ENCODE measurements at regions not wholly inside any gene's neighbourhood (a gene's known extent, or its start where the extent isn't known, plus 50 kb on each side); places are given as distances from the start of the nearest gene placed in this dataset.

DNA sequence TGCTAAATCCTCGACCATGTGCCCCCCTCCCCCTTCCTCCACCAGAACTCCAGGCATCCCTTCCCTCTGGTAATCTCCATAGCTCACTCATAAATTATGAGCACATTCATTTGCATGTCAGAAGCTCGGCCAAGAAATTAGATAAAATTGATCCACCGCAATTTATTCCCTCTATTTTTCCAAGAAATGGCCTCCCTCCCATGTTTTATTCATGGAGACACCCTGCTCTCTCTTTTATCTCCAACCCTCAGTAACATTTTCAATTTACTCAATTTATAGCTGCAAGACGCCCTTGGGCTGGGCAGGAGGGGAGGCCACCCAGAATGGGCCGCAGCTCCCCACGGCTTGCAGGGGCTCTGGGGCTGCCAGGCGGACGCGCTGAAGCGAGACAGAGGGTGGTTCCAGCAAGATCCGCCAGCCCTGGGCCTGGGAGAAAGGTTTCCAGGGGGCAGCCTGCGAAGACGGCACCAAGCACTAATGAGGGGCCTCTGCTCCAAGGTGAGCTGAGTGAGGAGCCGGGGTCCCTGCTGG is 54.7 kb upstream of the ZNF423 start:
- no peak for DNase-seq (ENCODE audit: low read depth in 2 of 2)

DNA sequence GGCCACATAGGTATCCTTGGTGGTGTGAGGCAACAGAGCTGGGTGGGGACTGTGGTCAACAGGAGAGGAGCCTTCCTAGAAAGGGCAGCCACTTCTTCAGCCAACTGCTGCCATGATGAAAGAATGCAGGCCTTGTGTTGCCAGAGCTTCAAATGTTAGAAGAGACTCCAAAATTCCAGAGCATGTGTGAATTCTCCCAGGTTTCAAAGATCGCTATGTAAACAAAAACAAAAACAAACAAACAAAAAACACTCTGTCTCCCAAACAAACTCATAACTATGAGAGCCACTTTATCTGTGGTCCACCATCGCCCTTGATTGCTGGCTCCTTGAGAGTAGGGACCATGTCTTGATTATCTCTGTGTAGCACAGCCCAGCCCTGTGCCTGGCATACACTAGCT is 55.5 kb upstream of the ZNF423 start:
- DNase-seq (ENCODE audit: low read depth in 2 of 2): no peak

DNA sequence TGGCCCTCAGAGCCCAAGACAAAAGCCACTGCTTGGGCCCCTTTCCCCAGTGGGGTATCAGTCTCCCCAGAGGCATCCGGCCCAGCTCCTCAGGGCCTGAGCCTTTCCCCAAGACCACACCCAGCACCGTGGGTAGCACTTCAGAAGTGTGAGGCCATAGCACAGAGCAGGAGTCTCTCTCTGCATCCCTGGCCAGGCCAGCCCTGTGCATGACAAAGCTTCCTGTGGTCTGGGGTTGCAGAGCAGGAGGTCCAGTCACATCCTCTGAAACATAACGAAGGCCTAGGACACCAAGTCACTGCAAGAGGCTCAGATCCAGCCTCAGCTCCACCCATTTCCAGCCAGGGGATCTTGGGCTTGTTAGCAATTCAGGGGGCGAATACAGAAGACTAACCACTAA is 56.8 kb upstream of the ZNF423 start:
- DNase-seq (ENCODE audit: low read depth in 2 of 2): no peak

DNA sequence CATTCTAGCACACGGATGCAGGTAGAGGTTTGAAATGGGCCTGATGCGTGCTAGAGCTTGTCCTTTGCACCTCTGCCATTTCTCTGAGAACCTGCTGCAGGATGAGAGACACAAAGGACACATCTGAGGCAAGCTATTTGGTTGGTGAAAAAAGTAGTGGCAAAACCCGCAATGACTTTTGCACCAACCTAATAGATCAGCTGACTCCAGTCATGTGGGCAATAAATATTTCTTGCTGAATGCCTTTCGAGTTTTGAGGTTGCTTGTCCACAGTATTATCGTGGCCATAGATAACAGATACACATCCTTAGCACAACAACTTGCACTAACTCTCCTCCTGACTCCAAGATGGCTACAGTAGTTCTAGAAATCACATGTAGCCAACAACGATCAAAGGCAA is 57.8 kb upstream of the ZNF423 start:
- DNase-seq (ENCODE audit: low read depth in 2 of 2): no peak

DNA sequence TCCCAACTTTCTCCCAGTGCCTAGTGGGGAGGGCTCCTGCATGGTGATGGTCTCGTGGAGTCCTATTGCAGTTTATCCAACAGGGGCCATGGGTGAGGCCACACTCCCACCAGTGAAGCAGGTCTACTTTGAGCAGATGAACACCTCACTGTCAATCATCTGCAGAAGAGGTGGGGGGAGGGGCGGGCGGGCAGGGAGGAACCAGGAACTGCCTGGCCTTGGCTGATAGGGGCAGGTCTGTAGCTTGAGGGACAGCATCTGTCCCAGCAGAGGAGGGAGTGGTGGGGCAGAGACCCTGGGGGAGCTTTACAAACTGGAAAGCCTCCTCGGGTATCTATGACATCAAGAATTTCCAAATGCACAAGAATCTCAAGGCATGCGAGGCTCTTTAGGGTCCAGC is 58.7 kb upstream of the ZNF423 start:
- DNase-seq (ENCODE audit: low read depth in 2 of 2): no peak

DNA sequence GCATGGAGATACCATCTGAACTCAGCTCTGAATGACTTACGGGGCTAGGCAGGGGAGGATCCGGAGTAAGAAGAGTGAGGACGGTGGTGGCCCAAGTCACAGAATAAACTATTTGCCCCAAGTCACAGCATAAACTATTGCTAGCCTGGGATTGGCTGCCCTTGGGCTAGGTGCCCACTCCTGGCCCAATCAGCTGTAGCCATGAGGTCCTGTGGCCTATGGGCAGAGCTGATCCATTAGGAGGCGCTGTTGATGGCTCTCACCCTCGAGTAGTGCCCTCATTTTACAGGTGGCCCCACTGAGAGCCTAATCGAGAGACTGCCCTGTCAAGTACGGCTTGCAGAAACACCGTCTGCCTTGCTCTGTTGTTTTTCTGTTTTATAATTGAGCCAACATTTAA is 62.3 kb upstream of the ZNF423 start:
- no peak for DNase-seq (ENCODE audit: low read depth in 2 of 2)

DNA sequence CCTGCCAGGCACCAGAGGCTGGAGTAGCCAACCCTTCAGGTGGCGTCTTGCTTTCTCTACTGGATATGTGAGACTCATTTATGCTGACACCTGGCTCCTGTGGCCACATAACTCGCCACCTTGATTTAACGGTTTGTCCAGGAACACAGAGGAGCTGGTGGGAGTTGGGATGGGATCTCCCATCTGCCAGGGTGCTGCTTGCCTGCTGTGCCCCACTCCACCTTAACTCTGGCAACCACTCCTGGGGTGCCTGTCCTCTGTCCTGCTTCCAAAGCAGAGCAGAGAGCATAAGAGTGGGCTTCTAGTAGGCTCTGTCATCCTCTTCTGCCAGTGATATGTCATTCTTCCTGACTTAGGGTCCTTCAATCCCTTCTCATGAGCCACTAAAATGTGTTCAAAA is 63.4 kb upstream of the ZNF423 start:
- DNase-seq (ENCODE audit: low read depth in 2 of 2): no peak

DNA sequence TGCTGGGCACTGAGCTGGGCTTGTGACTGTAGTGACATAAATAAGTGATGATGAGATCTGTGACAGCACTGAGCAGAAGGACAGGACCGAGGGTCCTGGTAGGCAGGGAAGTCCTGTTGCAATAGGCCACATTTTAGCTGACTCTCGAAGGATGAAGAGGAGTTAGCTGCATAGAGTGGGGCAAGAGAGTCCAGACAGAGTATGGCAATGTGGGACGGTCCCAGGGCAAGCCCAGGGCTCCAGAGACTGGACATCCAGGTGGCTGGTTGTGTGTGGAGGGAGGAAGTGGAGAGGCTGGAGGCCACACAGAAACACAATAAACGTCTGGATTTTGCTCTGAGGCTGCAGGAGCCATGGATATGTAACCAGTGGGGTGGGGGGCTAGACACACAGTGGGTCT is 64.5 kb upstream of the ZNF423 start:
- DNase-seq (ENCODE audit: low read depth in 2 of 2): no peak

DNA sequence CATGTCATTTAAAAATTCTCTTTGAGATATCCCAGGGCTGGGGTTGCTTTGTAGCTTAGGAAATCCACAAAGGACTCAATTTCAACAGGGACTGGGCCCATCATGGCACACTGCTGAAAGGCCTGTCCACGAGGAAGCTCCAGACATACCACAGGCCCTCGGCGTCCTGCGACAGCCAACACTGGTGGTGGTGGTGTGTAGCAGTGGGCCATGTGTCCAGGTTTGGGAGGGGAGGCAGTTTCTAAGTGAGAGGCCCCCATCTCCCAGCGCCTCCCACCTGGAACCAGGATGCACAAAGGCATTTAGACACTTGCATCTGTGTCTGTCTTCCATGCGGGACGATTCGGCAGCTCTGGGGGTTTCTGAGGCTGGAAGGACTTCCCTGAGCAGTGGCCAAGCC is 65.2 kb upstream of the ZNF423 start:
- no peak for DNase-seq (ENCODE audit: low read depth in 2 of 2)

DNA sequence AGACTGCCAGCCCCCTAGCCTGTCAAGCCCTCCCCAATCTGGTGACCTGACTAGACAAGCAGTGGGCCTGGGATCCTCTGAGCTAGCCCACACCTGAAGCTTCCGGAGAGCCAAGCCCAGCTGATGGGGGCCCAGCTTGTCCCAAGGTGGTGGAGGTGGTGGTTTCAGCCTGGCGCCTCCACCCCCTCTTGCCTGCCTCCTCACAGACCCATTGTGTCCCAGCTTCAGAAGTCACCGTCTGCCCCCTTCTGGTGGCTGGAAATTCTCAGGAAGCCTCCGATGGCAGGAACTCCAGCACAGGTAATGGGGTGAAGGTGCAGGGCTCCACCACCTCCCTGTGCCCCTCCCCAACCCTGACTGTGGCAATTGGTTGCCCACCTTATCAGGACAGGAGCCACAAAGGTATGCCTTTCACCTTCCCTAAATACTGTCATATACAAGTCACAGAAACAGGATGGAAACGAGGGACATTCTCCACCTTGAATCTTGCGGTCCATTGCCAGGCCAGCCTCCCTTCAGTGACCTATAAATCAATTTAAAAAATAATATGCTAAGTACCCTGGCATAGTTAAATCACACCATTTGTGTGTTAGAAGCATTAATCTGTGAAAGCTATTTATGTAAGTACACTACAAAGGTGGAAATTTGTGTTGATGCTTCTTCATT is 66.0 kb upstream of the ZNF423 start:
- peak; percentile 0 to 5 for DNase-seq (ENCODE audit: low read depth in 2 of 2)

DNA sequence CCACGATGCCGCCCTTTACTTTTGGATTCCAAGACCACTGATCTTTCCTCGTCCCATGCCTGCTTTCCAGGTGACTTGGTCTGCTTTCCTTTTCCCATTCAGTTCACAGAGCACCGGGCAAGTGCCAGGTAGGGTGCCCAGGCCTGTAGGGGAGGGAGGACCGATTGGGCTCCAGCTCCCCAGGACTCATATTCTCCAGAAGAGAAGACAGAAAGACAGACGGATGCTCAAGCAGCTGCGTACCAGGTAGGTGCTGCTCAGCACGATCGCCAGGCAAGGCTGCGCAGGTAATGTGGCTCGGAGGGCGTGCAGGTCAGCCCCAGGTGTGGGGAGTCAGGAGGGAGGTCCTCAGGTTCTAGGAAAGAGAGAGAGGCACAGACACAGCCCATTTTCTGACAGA is 67.5 kb upstream of the ZNF423 start:
- no peak for DNase-seq (ENCODE audit: low read depth in 2 of 2)

DNA sequence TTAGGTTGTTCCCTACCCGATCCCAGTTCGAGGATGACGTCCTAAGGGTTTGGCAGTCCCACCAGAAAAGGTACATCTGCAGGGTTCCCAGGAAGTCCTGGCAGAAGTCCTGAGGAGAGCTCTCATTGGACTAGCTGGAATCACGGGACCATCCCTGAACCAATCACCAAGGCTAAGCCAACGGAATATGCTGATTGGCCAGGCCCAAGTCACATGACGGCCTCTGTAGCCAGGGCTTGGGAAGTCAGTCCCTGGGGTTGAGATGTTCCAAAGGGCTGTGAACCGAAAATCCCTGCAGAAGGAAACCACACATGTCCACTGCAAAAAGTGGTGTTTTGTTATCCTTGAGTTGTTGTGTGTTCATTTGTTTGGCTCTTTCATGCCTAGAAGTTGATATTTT is 68.2 kb upstream of the ZNF423 start:
- DNase-seq (ENCODE audit: low read depth in 2 of 2): no peak

DNA sequence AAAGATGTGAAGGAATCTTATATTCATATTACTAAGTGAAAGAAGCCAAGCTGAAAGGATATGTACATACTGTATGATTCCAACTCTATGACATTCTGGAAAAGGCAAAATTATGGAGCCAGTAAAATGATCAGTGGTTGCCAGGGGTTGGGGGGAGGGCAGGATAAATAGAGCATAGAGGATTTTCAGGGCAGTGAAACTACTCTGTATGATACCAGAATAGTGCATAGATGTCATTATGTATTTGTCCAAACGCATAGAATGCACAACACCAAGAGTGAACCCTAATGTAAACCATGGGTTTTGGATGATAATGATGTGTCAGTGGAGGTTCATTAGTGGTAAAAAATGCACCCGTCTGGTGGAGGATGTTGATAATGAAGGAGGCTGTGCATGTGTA is 71.0 kb upstream of the ZNF423 start:
- no peak for DNase-seq (ENCODE audit: low read depth in 2 of 2)

DNA sequence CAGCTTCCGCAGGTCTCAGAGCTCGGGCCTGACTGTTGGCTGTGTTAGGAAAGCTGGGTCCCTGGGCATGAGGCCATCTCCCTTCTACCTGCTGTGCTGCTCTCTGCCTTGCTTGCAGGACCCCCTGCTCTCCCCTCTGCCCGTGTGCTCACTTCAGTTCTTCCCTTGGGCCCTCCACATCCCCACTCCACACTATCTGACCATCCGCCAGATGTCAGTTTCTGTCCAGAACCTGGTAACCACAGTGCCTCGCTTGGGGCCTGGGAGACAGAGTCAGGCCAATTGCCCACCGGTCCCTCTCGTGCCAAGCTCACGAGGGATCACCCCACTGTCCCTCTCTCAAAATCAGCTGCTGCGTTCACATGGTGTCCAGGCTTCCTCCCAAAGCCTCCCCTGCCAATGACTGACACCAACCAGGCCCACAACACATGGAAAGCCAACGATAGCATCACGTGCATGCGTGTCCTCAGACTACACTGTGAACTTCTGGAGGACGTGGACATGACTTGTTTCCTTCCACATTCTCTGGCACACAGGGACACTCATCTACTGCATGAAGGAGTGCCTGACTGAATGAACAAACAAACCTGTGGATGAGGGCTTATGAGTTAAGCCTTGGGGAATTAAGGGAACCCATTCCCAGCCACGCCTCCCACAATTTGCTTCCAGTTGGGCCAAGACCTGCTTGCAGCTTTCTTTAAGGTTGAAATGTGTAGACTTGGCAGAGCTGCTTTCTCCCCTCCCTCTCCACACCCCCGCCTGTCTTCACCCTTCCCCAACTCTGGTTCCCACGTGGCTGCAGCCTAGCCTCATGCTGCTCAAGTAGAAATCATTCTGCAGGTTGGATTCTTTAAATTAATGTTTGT is 72.5 kb upstream of the ZNF423 start:
- no peak for DNase-seq (ENCODE audit: low read depth in 2 of 2)

DNA sequence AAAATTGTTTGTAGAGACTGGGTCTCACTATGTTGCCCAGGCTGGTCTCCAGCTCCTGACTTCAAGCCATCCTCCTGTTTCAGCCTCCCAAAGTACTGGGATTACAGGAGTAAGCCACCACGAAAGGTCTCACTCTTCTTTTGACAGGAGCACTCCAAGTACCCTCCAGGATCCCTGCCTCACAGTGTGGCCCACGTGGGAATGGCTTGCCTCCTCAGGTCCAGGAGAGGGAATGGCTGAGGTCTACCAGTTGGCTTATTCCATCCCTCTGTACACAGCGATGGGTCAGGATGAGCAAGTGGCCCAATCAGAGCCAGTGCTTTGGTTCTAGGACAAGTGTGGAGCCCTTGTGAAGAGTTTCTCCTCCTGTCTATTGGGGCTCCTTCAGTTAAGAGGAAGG is 73.7 kb upstream of the ZNF423 start:
- no peak for DNase-seq (ENCODE audit: low read depth in 2 of 2)

DNA sequence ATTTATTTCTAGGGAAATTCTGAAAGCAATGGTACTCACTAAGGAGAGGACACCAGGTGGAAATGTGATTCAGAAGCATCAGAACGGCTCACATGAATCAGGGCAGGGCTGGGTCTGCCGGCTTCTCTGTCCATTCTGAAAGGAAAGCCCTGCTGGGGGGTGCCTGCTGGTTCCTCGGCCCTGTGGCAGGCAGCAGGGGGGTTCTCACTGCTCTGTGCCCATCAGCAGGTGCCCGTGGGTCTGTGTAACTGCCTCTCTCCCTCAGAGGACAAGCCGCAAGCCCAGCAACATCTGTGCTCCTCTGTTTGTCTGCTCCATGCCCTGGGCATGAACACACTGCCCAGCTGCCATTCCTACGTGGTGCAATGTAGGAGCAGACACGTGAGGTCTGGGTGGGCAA is 74.9 kb upstream of the ZNF423 start:
- DNase-seq (ENCODE audit: low read depth in 2 of 2): no peak

DNA sequence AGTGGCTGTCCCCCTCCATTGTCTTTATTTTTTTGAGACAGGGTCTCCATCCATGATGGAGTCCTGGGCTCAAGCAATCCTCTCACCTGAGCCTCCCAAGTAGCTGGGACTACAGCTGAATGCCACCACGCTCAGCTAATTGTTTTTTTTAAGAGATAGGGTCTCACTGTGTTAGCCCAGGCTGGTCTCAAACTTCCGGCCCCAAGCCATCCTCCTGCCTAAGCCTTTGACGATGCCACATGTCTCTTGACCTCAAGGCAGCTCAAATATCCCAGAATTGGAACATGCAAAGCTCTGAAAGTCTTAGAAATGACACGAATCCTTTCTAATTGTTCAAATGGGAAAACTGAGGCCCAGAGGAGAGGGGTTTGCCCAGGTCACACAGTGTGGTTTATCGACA is 75.4 kb upstream of the ZNF423 start:
- DNase-seq (ENCODE audit: low read depth in 2 of 2): no peak

DNA sequence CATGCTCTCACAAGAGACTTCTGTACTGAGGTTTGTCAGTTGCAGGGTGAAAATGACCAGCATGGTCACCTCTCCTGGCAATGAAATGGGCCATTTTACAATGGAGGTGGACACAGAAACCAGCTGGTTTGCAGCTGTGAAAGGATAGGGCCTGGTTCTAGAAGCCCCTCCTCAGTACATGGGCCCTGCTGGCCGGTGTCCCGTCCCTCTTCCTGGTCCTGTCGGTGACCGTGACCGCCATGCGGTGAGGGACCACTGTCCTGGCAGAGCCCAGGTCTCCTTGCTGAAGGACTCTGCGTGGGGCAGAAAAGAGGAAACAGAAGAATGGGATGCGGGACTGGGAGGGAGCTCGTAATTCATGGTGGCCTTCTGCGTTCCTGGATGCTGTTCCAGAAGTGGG is 76.0 kb upstream of the ZNF423 start:
- no peak for DNase-seq (ENCODE audit: low read depth in 2 of 2)

DNA sequence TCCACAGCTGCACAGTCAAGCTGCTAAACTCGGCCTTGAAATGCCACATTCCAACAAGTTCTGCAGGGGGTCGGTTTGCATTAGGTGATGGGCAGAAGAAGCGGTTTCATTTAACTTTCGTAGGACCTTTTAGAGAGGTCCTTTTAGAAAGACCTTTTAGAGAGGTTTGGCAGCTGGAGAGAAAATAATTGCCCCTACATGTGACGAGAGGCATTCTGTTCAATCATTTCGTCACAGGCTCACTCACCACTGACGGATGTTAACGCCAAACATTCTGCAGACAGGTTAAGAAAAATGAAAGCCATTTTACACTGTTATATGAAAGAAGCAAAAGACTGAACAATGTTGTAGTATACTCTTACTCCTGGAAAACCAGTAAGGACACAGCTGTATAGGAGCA is 76.5 kb upstream of the ZNF423 start:
- DNase-seq (ENCODE audit: low read depth in 2 of 2): no peak

DNA sequence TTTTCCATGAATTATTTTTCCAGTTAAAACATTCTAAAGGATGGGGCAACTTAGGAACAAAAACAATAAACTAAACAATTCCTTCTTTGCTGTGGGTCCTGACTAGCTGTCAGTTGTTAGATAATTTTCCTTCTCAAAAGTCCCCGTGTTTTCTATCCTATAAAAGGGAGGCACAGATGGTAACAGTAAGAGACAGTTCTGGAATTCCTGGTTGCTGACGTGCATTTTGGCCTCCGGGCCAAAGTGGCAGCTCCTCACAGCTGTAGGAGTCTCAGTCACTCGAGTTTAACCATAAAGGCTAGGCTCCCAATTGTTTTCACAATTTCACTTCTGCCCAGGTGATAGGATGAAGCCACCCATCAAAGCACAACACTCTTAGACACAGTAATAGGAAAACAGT is 77.0 kb upstream of the ZNF423 start:
- no peak for DNase-seq (ENCODE audit: low read depth in 2 of 2)

DNA sequence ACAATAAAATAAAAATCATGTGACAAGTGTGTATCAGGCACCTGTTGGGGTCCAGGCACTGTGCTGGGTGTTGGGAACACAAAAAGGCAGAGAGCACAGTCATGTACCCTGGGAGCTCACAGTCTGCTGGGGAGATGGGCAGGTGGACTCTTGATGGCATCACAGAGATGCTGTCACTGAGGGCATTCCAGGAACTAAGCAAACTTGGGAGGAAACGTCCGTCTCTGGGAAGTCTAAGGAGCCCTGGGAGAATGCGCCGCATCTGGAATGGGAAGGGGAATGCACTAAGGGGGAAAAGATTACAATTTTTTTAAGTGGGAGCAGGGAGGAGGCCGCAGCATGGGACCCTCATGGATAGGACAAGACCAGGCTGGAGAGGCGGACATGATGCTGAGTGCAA is 80.9 kb upstream of the ZNF423 start:
- no peak for DNase-seq (ENCODE audit: low read depth in 2 of 2)

DNA sequence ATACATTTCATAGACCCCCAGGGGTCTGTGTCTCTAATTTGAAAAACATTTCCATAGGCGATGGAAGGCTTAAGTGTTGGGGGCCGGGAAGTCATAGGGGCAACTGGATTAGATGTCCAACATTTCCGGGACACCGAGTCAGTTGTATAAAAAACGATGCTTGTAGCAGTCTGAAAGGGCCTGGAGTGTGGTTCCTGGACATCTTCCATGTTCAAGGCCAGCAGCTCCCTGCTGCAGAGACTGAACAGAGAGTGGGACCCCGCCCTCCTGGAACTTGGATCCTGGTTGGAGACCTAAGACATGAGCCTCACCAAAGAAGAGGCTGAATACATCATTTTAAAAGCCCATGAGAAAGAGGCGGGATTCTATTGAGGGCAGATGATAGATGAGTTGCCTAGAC is 82.0 kb upstream of the ZNF423 start:
- no peak for DNase-seq (ENCODE audit: low read depth in 2 of 2)

DNA sequence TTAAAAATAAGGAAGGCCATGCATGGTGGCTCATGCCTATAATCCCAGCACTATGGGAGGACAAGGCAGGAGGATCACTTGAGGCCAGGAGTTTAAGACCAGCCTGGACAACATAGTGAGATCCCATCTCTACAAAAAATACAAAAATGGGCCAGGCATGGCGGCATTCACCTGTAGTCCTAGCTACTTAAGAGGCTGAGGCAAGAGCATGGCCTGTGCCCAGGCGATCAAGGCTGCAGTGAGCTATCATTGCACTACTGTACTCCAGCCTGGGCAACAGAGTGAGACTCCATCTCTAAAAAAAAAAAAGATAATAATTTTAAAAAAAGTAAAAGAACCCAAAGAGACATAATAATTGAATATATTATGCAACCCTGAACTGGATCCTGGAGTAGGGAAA is 83.6 kb upstream of the ZNF423 start:
- no peak for DNase-seq (ENCODE audit: low read depth in 2 of 2)
